ENCODE measurements at regions not wholly inside any gene's neighbourhood (a gene's known extent, or its start where the extent isn't known, plus 50 kb on each side); places are given as distances from the start of the nearest gene placed in this dataset.

DNA sequence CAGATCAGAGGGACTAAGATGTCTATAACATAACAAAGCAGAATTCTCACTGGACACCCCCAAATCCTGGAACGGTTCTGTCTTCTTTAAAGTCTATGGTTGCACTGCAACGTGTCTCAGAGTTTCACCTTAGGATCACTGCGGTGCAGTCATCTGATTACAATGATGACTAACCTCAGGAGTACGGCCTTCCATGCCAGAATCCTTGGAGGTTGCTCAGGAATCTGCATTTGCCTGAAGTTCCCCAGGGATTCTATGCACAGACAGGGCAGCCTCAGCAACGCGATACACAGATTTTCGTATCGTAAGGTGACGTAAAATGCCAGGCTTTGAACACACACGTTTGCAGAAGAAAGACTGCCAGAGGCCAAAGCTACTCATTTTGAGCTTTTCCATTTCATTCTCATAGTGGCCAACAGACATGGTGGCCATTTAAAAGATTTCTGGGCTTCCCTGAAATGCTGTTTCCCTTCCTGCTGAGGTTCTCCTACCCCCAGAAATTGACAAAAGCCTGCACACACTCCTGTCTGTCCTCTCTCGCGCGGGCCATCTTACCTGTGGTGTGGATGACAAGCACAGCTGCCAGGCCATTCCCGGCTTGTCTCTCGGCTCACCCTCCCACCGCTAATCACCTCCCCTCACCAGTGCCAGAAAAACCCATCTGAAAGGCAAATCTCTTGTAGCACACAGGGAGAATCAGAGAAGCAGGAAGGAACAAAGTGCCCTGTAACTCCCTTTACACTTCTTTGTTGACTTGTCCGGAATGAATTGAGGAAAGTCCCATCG is 148.8 kb downstream of the ACKR3 start:
- TF ChIP-seq, protein P1, sequence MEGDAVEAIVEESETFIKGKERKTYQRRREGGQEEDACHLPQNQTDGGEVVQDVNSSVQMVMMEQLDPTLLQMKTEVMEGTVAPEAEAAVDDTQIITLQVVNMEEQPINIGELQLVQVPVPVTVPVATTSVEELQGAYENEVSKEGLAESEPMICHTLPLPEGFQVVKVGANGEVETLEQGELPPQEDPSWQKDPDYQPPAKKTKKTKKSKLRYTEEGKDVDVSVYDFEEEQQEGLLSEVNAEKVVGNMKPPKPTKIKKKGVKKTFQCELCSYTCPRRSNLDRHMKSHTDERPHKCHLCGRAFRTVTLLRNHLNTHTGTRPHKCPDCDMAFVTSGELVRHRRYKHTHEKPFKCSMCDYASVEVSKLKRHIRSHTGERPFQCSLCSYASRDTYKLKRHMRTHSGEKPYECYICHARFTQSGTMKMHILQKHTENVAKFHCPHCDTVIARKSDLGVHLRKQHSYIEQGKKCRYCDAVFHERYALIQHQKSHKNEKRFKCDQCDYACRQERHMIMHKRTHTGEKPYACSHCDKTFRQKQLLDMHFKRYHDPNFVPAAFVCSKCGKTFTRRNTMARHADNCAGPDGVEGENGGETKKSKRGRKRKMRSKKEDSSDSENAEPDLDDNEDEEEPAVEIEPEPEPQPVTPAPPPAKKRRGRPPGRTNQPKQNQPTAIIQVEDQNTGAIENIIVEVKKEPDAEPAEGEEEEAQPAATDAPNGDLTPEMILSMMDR (IDR thresholded peaks at IDR 0.05) = no peak
- no peak for TF ChIP-seq POLR2AphosphoS5 (IDR thresholded peaks at IDR 0.05)
